GM12878 (cell line): ENCODE measurements at regions not wholly inside any gene's neighbourhood (a gene's known extent, or its start where the extent isn't known, plus 50 kb on each side); places are given as distances from the start of the nearest gene placed in this dataset.

Experiments used
- CEBPZ ChIP-seq: fragments of 150-350 bp; IDR thresholded peaks from 2 replicates; pipeline ENCODE4 v1.6.1; 2016; ENCODE audit warnings: low read depth, low read length
- HDGF ChIP-seq: fragments of 450-650 bp; IDR thresholded peaks from 2 replicates; pipeline ENCODE4 v1.6.1; 2016; ENCODE audit warnings: antibody characterized with exemption
- NFYA ChIP-seq: IDR thresholded peaks from 2 replicates; pipeline ENCODE4 v1.6.1; 2011; ENCODE audit warnings: low read depth, mild to moderate bottlenecking, low read length, improper control_type of control experiment, borderline replicate concordance
- POLR2A ChIP-seq: IDR thresholded peaks from 2 replicates; pipeline ENCODE4 v1.6.1; 2011; ENCODE audit warnings: low read depth, mild to moderate bottlenecking, low read length
- POLR2AphosphoS5 ChIP-seq: IDR thresholded peaks from 2 replicates; pipeline ENCODE4 v1.6.1; 2011; ENCODE audit warnings: mild to moderate bottlenecking, low read length, inconsistent platforms
- SMARCA5 ChIP-seq: fragments of 450-650 bp; IDR thresholded peaks from 2 replicates; pipeline ENCODE4 v1.6.1; 2017; ENCODE audit warnings: mild to moderate bottlenecking
- ZNF24 ChIP-seq: fragments of 450-650 bp; IDR thresholded peaks from 2 replicates; pipeline ENCODE4 v1.6.1; 2017; ENCODE audit warnings: antibody characterized with exemption, mild to moderate bottlenecking

- TF ChIP-seq CEBPZ (no peak), POLR2AphosphoS5 (no peak), NFYA (no peak), POLR2A (no peak), HDGF (no peak), ZNF24 (no peak), SMARCA5 (no peak)
These were observed 54.1 kb upstream of the PDLIM5 start for GRCh38 chr4:94397635-94398034.
